ENCODE measurements at regions not wholly inside any gene's neighbourhood (a gene's known extent, or its start where the extent isn't known, plus 50 kb on each side); places are given as distances from the start of the nearest gene placed in this dataset.
A peak's percentile ranks its signal among the peaks of the same experiment; 100 is the strongest.

DNA sequence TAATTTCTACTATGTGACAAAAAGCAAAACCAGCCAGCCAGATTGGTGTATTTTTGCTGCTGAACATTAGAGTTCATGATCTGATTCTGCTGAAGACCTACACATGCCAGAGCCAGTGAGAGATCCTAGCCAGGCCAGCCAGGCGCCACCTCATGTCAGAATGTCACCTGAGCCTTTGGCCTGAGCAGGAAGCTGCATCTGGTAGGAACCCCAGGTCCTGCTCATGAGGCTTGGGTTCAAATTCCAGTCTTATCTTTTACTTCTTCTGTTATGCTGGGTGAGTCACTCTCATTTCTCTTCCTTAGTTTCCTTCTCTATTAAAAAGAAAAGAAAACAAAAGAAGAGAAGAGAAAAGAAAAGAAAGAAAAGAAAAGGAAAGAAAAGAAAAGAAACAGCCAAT, 585.1 kb upstream of the CDH5 start:
- BruUV-seq (replicated peaks), result no TSS peak
- no peak overlapping the region for H3K9ac ChIP-seq (ENCODE audit: low read depth, low read length)
- no peaks in the 10 kb centered on the region for H3K36me3 ChIP-seq (ENCODE audit: control insufficient read depth, insufficient read depth, low read length)
- in situ Hi-C loops (cut with MboI; ENCODE audit: low sequenced_read_pairs) (no loop called here), dilution Hi-C loops (cut with HindIII; ENCODE audit: low sequenced_read_pairs, unreplicated experiment) (no loop called here), intact Hi-C loops (cut with micrococcal nuclease) (no loop called here)
- H4K91ac ChIP-seq (ENCODE audit: insufficient read depth, low read depth, low read length), result no peak overlapping the region
- no peak overlapping the region for H2AK5ac ChIP-seq (ENCODE audit: low read depth, low read length)
- H2BK15ac ChIP-seq (ENCODE audit: low read depth, low read length), result no peak overlapping the region
- H2BK5ac ChIP-seq (ENCODE audit: low read depth, low read length, poor library complexity, severe bottlenecking), result no peak overlapping the region
- H4K5ac ChIP-seq (ENCODE audit: low read depth, low read length), result no peak overlapping the region
- DNase-seq (peak; percentile 4), ATAC-seq (ENCODE audit: low read depth) (no peak; the same call in 1 of the 2 replicates)
- no peak overlapping the region for H3K4ac ChIP-seq (ENCODE audit: low read depth, low read length)
- no peaks in the 10 kb centered on the region for H3K79me1 ChIP-seq (ENCODE audit: low read depth in 1 of 2, low read length in 2 of 2)
- H2BK120ac ChIP-seq (ENCODE audit: low read depth, low read length), result no peak overlapping the region
- ChIA-PET CTCF (no interaction called here), POLR2A (ENCODE audit: unreplicated experiment) (no interaction called here)
- no peak overlapping the region for H3K4me3 ChIP-seq (ENCODE audit: insufficient read depth, low read depth, low read length)
- no peak overlapping the region; the same call in 1 of the 2 replicates for H3K18ac ChIP-seq (ENCODE audit: low read depth, low read length)
- no peak overlapping the region for H3K14ac ChIP-seq (replicated peaks; ENCODE audit: low read depth, low read length)
- no peaks in the 10 kb centered on the region for H3K9me1 ChIP-seq (ENCODE audit: insufficient read depth, low read length)
- no peak overlapping the region for H2AFZ ChIP-seq (replicated peaks; ENCODE audit: low read length, poor library complexity)
- H3K27ac ChIP-seq (ENCODE audit: insufficient read depth, low read length), result no peak overlapping the region
- H3K9me3 ChIP-seq (ENCODE audit: control insufficient read depth, insufficient read depth, low read length), result peaks cover 3% of the 10 kb centered on the region; the same call in 1 of the 2 replicates
- no peaks in the 10 kb centered on the region for H4K20me1 ChIP-seq (ENCODE audit: insufficient read depth, low read length)
- no peak overlapping the region for H3K23ac ChIP-seq (ENCODE audit: low read depth, low read length)
- no peak overlapping the region for H2BK20ac ChIP-seq (ENCODE audit: low read depth, low read length)
- H3K4me1 ChIP-seq (ENCODE audit: control insufficient read depth, insufficient read depth, low read length), result peaks cover 8% of the 10 kb centered on the region; the same call in 1 of the 2 replicates
- WGBS, 2 experiments (ENCODE audit: extremely low coverage in 2 of 2, insufficient read length in 1 of 2), result 80% methylated on average over 1 of the region's 1 CpG; no CpG with 5 or more reads in 1 of the 2 experiments
- H3K27me3 ChIP-seq (ENCODE audit: control insufficient read depth, insufficient read depth, low read length), result peaks cover 4% of the 10 kb centered on the region; the same call in 1 of the 2 replicates
- H2AK9ac ChIP-seq (replicated peaks; ENCODE audit: low read depth, low read length, poor library complexity), result no peak overlapping the region
- H4K8ac ChIP-seq (ENCODE audit: low read depth in 2 of 2, low read length in 2 of 2), result no peak overlapping the region
- H3K56ac ChIP-seq (ENCODE audit: extremely low read depth, insufficient read depth, low read length), result no peak overlapping the region
- H3K4me2 ChIP-seq (ENCODE audit: low read depth, low read length), result no peak overlapping the region
- TF ChIP-seq MAZ (IDR thresholded peaks at IDR 0.05; ENCODE audit: borderline replicate concordance, low read depth, low read length) (no peak), CTCF (conservative IDR thresholded peaks at IDR 0.05; ENCODE audit: low read depth, low read length) (no peak), NFE2L2 (IDR thresholded peaks at IDR 0.05; ENCODE audit: low read depth, low read length) (no peak), RAD21 (IDR thresholded peaks at IDR 0.05; ENCODE audit: low read length) (no peak), MAFK (IDR thresholded peaks at IDR 0.05; ENCODE audit: low read depth, low read length) (no peak), POLR2A (IDR thresholded peaks at IDR 0.05; ENCODE audit: low read depth, low read length) (no peak), SMC3 (IDR thresholded peaks at IDR 0.05; ENCODE audit: low read depth, low read length) (no peak), MXI1 (IDR thresholded peaks at IDR 0.05; ENCODE audit: borderline replicate concordance, low read depth, low read length) (no peak), RFX5 (IDR thresholded peaks at IDR 0.05; ENCODE audit: low read depth, low read length) (no peak), CEBPB (IDR thresholded peaks at IDR 0.05; ENCODE audit: low read depth, low read length) (no peak), FOS (IDR thresholded peaks at IDR 0.05; ENCODE audit: low read depth, low read length) (no peak), RCOR1 (IDR thresholded peaks at IDR 0.05; ENCODE audit: insufficient replicate concordance, low read length) (no peak), USF2 (IDR thresholded peaks at IDR 0.05; ENCODE audit: low read depth, low read length) (no peak)
- TF ChIP-seq, protein P1, sequence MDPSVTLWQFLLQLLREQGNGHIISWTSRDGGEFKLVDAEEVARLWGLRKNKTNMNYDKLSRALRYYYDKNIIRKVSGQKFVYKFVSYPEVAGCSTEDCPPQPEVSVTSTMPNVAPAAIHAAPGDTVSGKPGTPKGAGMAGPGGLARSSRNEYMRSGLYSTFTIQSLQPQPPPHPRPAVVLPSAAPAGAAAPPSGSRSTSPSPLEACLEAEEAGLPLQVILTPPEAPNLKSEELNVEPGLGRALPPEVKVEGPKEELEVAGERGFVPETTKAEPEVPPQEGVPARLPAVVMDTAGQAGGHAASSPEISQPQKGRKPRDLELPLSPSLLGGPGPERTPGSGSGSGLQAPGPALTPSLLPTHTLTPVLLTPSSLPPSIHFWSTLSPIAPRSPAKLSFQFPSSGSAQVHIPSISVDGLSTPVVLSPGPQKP (IDR thresholded peaks at IDR 0.05; ENCODE audit: borderline replicate concordance, low read depth, low read length), result no peak
